ENCODE measurements at regions not wholly inside any gene's neighbourhood (a gene's known extent, or its start where the extent isn't known, plus 50 kb on each side); places are given as distances from the start of the nearest gene placed in this dataset.

- TF ChIP-seq CTCF (IDR thresholded peaks at IDR 0.05) (no peak), POLR2A (IDR thresholded peaks at IDR 0.05) (no peak)
- Histone ChIP-seq H3K9me3 (no peaks in the 10 kb centered on the region), H3K36me3 (no peaks in the 10 kb centered on the region), H3K27ac (no peak overlapping the region), H3K4me1 (no peaks in the 10 kb centered on the region), H3K4me3 (no peak overlapping the region), H3K27me3 (no peaks in the 10 kb centered on the region)
- DNase-seq: no peak
These were observed 312.6 kb upstream of the GALNT5 start for GRCh38 chr2:156944871-156945270.

DNA sequence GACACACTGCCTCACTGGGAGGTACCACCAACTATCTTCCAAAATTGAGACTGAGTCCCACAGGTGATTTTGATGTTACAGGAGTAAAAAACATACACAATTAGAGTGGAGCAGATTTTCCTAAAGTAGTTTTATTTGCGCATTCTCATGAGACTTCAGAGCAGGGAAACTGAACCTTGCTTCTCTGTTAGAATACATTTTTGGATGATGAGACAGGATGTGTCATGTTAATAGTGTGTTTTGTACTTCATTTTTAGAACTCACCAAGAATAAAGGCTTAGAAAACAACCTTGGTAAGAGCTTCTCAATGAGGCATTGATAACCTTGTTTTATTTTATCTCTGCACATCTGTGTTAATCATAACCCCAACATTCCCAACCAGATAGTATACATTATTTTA is 310.2 kb upstream of the GALNT5 start:
- Histone ChIP-seq H3K27me3 (no peaks in the 10 kb centered on the region), H3K36me3 (no peaks in the 10 kb centered on the region)
- DNase-seq: no peak

GRCh38 chr2:156955701-156956100 is 301.8 kb upstream of the GALNT5 start:
- no peak for TF ChIP-seq CTCF (IDR thresholded peaks at IDR 0.05)
- no peak for TF ChIP-seq POLR2A (IDR thresholded peaks at IDR 0.05)
- H3K9me3 ChIP-seq: peaks cover 0 to 3% (median 0%) of the 10 kb centered on the region in 4 donors
- DNase-seq: no peak
- no peaks in the 10 kb centered on the region for H3K27me3 ChIP-seq
- no peak overlapping the region for H3K27ac ChIP-seq
- H3K4me3 ChIP-seq: no peak overlapping the region
- no peaks in the 10 kb centered on the region for H3K4me1 ChIP-seq
- no peaks in the 10 kb centered on the region for H3K36me3 ChIP-seq

More for the DNA sequence above, 310.2 kb upstream of the GALNT5 start:
- H3K4me3 ChIP-seq: no peak overlapping the region
- TF ChIP-seq CTCF (IDR thresholded peaks at IDR 0.05): no peak
- no peak for TF ChIP-seq POLR2A (IDR thresholded peaks at IDR 0.05)
- H3K27ac ChIP-seq: no peak overlapping the region
- H3K9me3 ChIP-seq: no peaks in the 10 kb centered on the region
- no peaks in the 10 kb centered on the region for H3K4me1 ChIP-seq

DNA sequence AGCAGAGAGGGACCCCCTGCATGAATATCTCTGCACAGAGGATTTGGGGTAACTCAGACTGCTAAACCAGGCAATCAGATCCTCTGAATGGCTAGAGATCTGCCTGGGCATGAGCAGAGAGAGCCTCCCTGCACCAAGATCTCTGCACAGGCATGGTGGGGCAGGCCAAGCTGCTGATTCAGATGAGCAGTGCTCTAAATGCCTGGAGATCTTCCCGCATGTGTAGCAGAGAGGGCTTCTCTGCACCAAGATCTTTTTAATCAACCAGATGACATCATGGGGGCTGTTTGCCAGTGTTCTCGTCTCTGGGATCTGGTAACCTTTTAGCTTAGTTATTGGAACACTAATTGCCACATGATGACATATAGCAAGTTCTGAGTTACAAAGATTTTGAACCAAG is 301.3 kb upstream of the GALNT5 start:
- Histone ChIP-seq H3K27ac (no peak overlapping the region), H3K27me3 (no peaks in the 10 kb centered on the region), H3K4me1 (no peaks in the 10 kb centered on the region), H3K36me3 (no peaks in the 10 kb centered on the region), H3K4me3 (no peak overlapping the region), H3K9me3 (peaks cover 0 to 3% (median 0%) of the 10 kb centered on the region in 4 donors)
- TF ChIP-seq CTCF (IDR thresholded peaks at IDR 0.05) (no peak), POLR2A (IDR thresholded peaks at IDR 0.05) (no peak)
- no peak for DNase-seq

DNA sequence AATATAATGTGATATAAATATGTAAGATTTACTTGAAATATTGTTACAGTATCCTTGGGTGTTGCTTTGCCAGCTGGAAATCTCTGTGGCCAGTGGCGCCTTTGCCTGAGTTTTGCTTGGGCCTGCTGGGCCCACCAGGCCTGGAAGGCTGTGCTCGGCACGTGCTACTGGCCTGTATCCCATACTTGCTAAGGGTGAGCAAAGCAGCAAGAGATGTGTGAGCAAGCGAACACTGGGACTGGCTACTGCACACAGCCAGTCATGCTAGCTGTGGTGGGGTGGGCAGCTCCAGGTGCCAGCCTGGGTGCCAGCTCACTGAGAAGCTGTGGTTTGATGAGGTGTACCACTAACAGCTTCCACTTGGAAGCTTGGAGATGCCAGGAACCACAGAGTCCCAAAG is 299.1 kb upstream of the GALNT5 start:
- peaks cover 0 to 3% (median 0%) of the 10 kb centered on the region in 4 donors for H3K9me3 ChIP-seq
- H3K27ac ChIP-seq: no peak overlapping the region
- no peaks in the 10 kb centered on the region for H3K36me3 ChIP-seq
- no peak for DNase-seq
- H3K27me3 ChIP-seq: no peaks in the 10 kb centered on the region
- H3K4me1 ChIP-seq: no peaks in the 10 kb centered on the region
- TF ChIP-seq POLR2A (IDR thresholded peaks at IDR 0.05) (no peak), CTCF (IDR thresholded peaks at IDR 0.05) (no peak)
- no peak overlapping the region for H3K4me3 ChIP-seq

GRCh38 chr2:156959481-156959880 is 298.0 kb upstream of the GALNT5 start:
- Histone ChIP-seq H3K4me3 (no peak overlapping the region), H3K4me1 (no peaks in the 10 kb centered on the region), H3K27me3 (no peaks in the 10 kb centered on the region), H3K36me3 (no peaks in the 10 kb centered on the region), H3K27ac (no peak overlapping the region), H3K9me3 (peaks cover 0 to 3% (median 0%) of the 10 kb centered on the region in 4 donors)
- TF ChIP-seq POLR2A (IDR thresholded peaks at IDR 0.05): no peak
- no peak for TF ChIP-seq CTCF (IDR thresholded peaks at IDR 0.05)
- DNase-seq: no peak
